GM12872 (cell line): ENCODE measurements at regions not wholly inside any gene's neighbourhood (a gene's known extent, or its start where the extent isn't known, plus 50 kb on each side); places are given as distances from the start of the nearest gene placed in this dataset.

Experiments used
- CTCF ChIP-seq: IDR thresholded peaks from 3 replicates; pipeline ENCODE4 v1.5.1; 2011; ENCODE audit warnings: low read depth, mild to moderate bottlenecking, low read length, moderate library complexity; ENCODE audit not compliant: insufficient read depth

GRCh38 chr15:95448531-95449229 is 881.8 kb upstream of the NR2F2 start:
- no peak for TF ChIP-seq CTCF

GRCh38 chr15:95449230-95449628 is 881.3 kb upstream of the NR2F2 start:
- TF ChIP-seq CTCF: no peak

- TF ChIP-seq CTCF: no peak
Observed at GRCh38 chr15:95450413-95450812, 880.1 kb upstream of the NR2F2 start.

- TF ChIP-seq CTCF: no peak
Observed at GRCh38 chr15:95451938-95452337, 878.6 kb upstream of the NR2F2 start.

- no peak for TF ChIP-seq CTCF
Observed at GRCh38 chr15:95454403-95455262, 875.9 kb upstream of the NR2F2 start.

- no peak for TF ChIP-seq CTCF
Observed at GRCh38 chr15:95457520-95457919, 873.0 kb upstream of the NR2F2 start.

GRCh38 chr15:95458721-95459120 is 871.8 kb upstream of the NR2F2 start:
- TF ChIP-seq CTCF: no peak
